OCI-LY7 (cell line): ENCODE measurements at regions not wholly inside any gene's neighbourhood (a gene's known extent, or its start where the extent isn't known, plus 50 kb on each side); places are given as distances from the start of the nearest gene placed in this dataset.
"Not testable (repeated sequence)": the region's sequence is repeated elsewhere in the genome, so short reads cannot be mapped to it uniquely, and the experiment has no call there.

Experiments used
- BruUV-seq: library from RNA; stranded (reverse); fragments of 400-500 nt; replicated peaks from 2 replicates; lab custom pipeline; 2021; lab: Mats Ljungman, UMichigan
- CTCF ChIA-PET: fragments of 300-600 bp; sonication (Branson Sonifier 250); formaldehyde crosslinking; loops from one replicate; lab custom pipeline; 2022; ENCODE audit warnings: antibody characterized with exemption; ENCODE audit not compliant: unreplicated experiment; lab: Charles Lee
- POLR2A ChIA-PET: fragments of 300-600 bp; sonication (Branson Sonifier 250); formaldehyde crosslinking; loops from one replicate; lab custom pipeline; 2022; ENCODE audit warnings: antibody characterized with exemption; lab: Charles Lee
- DNase-seq: peaks from one replicate; pipeline ENCODE4 v3.0.0-alpha.2; 2015; ENCODE audit warnings: low spot score
- H2AFZ ChIP-seq: fragments of 200-600 bp; sonication (generic), shearing (Covaris generic); 2 replicates; pipeline ENCODE4 v1.6.1; 2014; ENCODE audit warnings: mild to moderate bottlenecking, antibody characterized with exemption, low read length, moderate library complexity
- H3K27ac ChIP-seq: fragments of 200-600 bp; sonication (generic); 2 replicates; pipeline ENCODE4 v1.5.1; 2014; ENCODE audit warnings: mixed run types, low read depth, mild to moderate bottlenecking, moderate library complexity, low read length, inconsistent platforms; ENCODE audit not compliant: poor library complexity, severe bottlenecking
- H3K36me3 ChIP-seq: fragments of 200-600 bp; sonication (generic); 2 replicates; pipeline ENCODE4 v1.6.1; 2014; ENCODE audit warnings: mild to moderate bottlenecking, antibody characterized with exemption, low read length, moderate library complexity, mixed read lengths; ENCODE audit not compliant: insufficient read depth
- H3K4me1 ChIP-seq: fragments of 200-600 bp; sonication (generic); 2 replicates; pipeline ENCODE4 v1.5.1; 2014; ENCODE audit warnings: mild to moderate bottlenecking, low read length; ENCODE audit not compliant: insufficient read depth, poor library complexity, severe bottlenecking
- H3K4me2 ChIP-seq: fragments of 200-600 bp; sonication (generic); 2 replicates; pipeline ENCODE4 v1.6.1; 2014; ENCODE audit warnings: mild to moderate bottlenecking, low read length
- H3K4me3 ChIP-seq: fragments of 200-600 bp; sonication (generic); 2 replicates; pipeline ENCODE4 v1.5.1; 2014; ENCODE audit warnings: mild to moderate bottlenecking, low read depth, low read length; ENCODE audit not compliant: poor library complexity, severe bottlenecking
- H3K79me2 ChIP-seq: fragments of 200-600 bp; sonication (generic); 2 replicates; pipeline ENCODE4 v1.6.1; 2016; ENCODE audit warnings: low read depth, mild to moderate bottlenecking, low read length, moderate library complexity, mixed read lengths; ENCODE audit not compliant: insufficient read depth
- H3K9me2 ChIP-seq: fragments of 200-600 bp; sonication (generic); 2 replicates; pipeline ENCODE4 v1.6.1; 2016; ENCODE audit warnings: mild to moderate bottlenecking, low read length, mixed read lengths; ENCODE audit not compliant: insufficient read depth
- H3K9me3 ChIP-seq: fragments of 200-600 bp; sonication (generic); 2 replicates; pipeline ENCODE4 v1.6.1; 2014; ENCODE audit warnings: mild to moderate bottlenecking, mixed run types, low read length, mixed read lengths
- H4K20me1 ChIP-seq: fragments of 200-600 bp; sonication (generic); 2 replicates; pipeline ENCODE4 v1.6.1; 2014; ENCODE audit warnings: mild to moderate bottlenecking, antibody characterized with exemption, low read length, moderate library complexity, mixed read lengths; ENCODE audit not compliant: insufficient read depth
- EZH2phosphoT487 ChIP-seq: fragments of 200-600 bp; sonication (generic); IDR thresholded peaks from 2 replicates; pipeline ENCODE4 v1.6.1; 2018; ENCODE audit warnings: low read depth, borderline replicate concordance, mild to moderate bottlenecking, mixed run types, antibody characterized with exemption, low read length, moderate library complexity, mixed read lengths
- intact Hi-C: fragments of 100-400 bp; cut with micrococcal nuclease; formaldehyde crosslinking; loops from one replicate; pipeline ENCODE4 v1.10.0; 2022; ENCODE audit not compliant: unreplicated experiment
- TF ChIP-seq, protein P1 (sequence below): fragments of 200-600 bp; sonication (generic); conservative IDR thresholded peaks from 2 replicates; pipeline ENCODE4 v1.5.1; 2014; ENCODE audit warnings: mild to moderate bottlenecking, antibody characterized with exemption, low read length, moderate library complexity, mixed read lengths

DNA sequence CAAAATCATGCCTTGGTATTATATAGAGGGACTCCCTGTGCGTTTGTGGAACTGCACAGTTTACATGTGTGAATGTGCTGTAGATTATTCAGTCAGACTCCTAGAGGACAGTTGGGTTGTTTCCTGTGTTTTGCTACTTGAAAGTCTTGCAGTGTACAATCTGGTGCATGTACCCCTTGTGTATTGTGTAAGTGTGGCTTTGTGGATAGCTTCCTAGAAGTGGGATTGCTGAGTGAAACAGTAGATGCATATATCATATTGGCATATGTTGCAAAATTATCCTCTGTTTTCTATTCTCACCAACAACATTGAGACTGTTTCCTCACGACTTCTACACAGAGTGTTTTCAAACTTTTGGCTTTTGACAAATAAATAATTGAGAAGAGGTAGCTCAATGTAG lies 263.7 kb downstream of the MAP2K6 start:
- CTCF ChIA-PET, result no interaction called here
- Histone ChIP-seq H3K79me2 (no peaks in the 10 kb centered on the region), H3K9me2 (no peaks in the 10 kb centered on the region), H3K4me2 (no peak overlapping the region), H2AFZ (no peak overlapping the region), H3K27ac (no peak overlapping the region), H3K36me3 (no peaks in the 10 kb centered on the region), H3K9me3 (no peaks in the 10 kb centered on the region), H3K4me1 (no peaks in the 10 kb centered on the region), H4K20me1 (no peaks in the 10 kb centered on the region), H3K4me3 (no peak overlapping the region)
- no TSS peak for BruUV-seq
- intact Hi-C loops, result no loop called here
- no peak for DNase-seq
- no peak for TF ChIP-seq EZH2phosphoT487
- TF ChIP-seq, protein P1, sequence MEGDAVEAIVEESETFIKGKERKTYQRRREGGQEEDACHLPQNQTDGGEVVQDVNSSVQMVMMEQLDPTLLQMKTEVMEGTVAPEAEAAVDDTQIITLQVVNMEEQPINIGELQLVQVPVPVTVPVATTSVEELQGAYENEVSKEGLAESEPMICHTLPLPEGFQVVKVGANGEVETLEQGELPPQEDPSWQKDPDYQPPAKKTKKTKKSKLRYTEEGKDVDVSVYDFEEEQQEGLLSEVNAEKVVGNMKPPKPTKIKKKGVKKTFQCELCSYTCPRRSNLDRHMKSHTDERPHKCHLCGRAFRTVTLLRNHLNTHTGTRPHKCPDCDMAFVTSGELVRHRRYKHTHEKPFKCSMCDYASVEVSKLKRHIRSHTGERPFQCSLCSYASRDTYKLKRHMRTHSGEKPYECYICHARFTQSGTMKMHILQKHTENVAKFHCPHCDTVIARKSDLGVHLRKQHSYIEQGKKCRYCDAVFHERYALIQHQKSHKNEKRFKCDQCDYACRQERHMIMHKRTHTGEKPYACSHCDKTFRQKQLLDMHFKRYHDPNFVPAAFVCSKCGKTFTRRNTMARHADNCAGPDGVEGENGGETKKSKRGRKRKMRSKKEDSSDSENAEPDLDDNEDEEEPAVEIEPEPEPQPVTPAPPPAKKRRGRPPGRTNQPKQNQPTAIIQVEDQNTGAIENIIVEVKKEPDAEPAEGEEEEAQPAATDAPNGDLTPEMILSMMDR, result no peak
- POLR2A ChIA-PET, result interaction anchor here (1.1 to 2.0 kb wide), 2 partner anchors 9 to 19 kb away, joined by 4 to 9 read pairs; no protein-coding TSS in a partner anchor

DNA sequence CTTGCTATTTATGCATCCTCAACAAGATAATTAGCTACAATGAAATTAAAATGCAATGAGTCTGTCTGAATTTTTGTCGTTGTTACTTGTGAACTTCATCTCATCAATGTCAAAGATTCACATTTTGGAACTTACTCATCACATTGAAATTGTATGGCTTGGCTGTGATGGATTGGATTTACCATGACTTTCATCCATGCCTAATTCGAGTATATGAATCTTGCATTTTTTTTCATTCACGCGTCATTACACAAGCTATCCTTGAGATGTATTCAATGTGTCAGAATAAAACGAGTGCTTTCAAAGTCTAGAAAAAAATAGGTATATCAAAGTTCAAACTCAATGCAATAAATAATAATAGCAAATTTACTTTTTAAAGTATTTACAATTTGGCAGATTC lies 265.3 kb downstream of the MAP2K6 start:
- H3K27ac ChIP-seq, result no peak overlapping the region
- POLR2A ChIA-PET, result interaction anchor here (0.5 to 1.1 kb wide), 2 partner anchors 28 to 180 kb away, joined by 3 to 4 read pairs; no protein-coding TSS in a partner anchor
- intact Hi-C loops, result no loop called here
- H3K9me3 ChIP-seq, result no peaks in the 10 kb centered on the region
- no TSS peak for BruUV-seq
- H2AFZ ChIP-seq, result no peak overlapping the region
- H3K36me3 ChIP-seq, result no peaks in the 10 kb centered on the region
- CTCF ChIA-PET, result no interaction called here
- no peaks in the 10 kb centered on the region for H3K9me2 ChIP-seq
- DNase-seq, result no peak
- H3K4me3 ChIP-seq, result no peak overlapping the region
- TF ChIP-seq, protein P1, result no peak
- no peak for TF ChIP-seq EZH2phosphoT487
- H4K20me1 ChIP-seq, result no peaks in the 10 kb centered on the region
- no peaks in the 10 kb centered on the region for H3K4me1 ChIP-seq
- no peaks in the 10 kb centered on the region for H3K79me2 ChIP-seq
- no peak overlapping the region for H3K4me2 ChIP-seq

DNA sequence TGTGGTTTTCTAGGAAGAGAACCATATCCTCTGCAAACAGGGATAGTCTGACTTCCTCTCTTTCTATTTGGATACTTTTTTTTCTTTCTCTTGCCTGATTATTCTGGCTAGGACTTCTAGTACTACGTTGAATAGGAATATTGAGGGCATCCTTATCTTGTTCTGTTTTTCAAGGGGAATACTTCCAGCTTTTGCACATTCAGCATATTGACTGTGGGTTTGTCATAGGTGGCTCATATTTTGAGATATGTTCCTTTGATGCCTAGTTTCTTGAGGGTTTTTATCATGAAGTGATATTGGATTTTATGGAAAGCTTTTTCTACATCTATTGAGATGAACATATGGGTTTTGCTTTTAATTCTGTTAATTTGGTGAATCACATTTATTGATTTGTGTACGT lies 269.8 kb downstream of the MAP2K6 start:
- POLR2A ChIA-PET, result interaction anchor here (0.7 to 2.4 kb wide), 5 partner anchors 10 to 75 kb away, joined by 3 to 11 read pairs (median 5); no protein-coding TSS in a partner anchor
- Histone ChIP-seq H3K9me2 (no peaks in the 10 kb centered on the region), H3K27ac (no peak overlapping the region), H3K4me3 (no peak overlapping the region), H4K20me1 (no peaks in the 10 kb centered on the region), H3K4me2 (no peak overlapping the region), H3K9me3 (no peaks in the 10 kb centered on the region), H3K4me1 (no peaks in the 10 kb centered on the region), H3K36me3 (no peaks in the 10 kb centered on the region), H3K79me2 (no peaks in the 10 kb centered on the region), H2AFZ (no peak overlapping the region)
- DNase-seq, result no peak
- TF ChIP-seq, protein P1, result no peak
- no peak for TF ChIP-seq EZH2phosphoT487
- intact Hi-C loops, result no loop called here
- no TSS peak for BruUV-seq
- CTCF ChIA-PET, result no interaction called here

DNA sequence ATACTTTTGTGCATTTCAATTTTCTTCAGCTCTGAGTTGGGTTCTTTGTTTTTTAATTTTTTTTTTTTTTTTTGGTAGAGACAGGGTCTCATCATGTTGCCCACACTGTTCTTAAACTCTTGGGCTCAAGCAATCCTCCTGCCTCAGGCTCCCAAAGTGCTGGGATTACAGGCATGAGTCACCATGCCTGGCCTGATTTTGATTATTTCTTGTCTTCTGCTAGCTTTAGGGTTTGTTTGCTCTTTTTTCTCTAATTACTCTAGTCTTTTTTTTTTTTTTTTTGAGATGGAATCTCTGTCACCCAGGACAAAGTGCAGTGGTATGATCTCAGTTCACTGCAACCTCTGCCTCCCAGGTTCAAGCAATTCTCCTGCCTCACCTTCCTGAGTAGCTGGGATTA lies 270.7 kb downstream of the MAP2K6 start:
- POLR2A ChIA-PET, result interaction anchor here (0.7 to 2.4 kb wide), 7 partner anchors 9 to 505 kb away, joined by 3 to 11 read pairs (median 4); no protein-coding TSS in a partner anchor
- H3K4me2 ChIP-seq, H3K36me3 ChIP-seq, H2AFZ ChIP-seq, H3K79me2 ChIP-seq, H3K4me3 ChIP-seq, H3K9me2 ChIP-seq, H4K20me1 ChIP-seq, H3K9me3 ChIP-seq, CTCF ChIA-PET, H3K4me1 ChIP-seq, BruUV-seq, DNase-seq, H3K27ac ChIP-seq, intact Hi-C loops: not testable (repeated sequence)
